ENCODE measurements at regions not wholly inside any gene's neighbourhood (a gene's known extent, or its start where the extent isn't known, plus 50 kb on each side); places are given as distances from the start of the nearest gene placed in this dataset.

DNA sequence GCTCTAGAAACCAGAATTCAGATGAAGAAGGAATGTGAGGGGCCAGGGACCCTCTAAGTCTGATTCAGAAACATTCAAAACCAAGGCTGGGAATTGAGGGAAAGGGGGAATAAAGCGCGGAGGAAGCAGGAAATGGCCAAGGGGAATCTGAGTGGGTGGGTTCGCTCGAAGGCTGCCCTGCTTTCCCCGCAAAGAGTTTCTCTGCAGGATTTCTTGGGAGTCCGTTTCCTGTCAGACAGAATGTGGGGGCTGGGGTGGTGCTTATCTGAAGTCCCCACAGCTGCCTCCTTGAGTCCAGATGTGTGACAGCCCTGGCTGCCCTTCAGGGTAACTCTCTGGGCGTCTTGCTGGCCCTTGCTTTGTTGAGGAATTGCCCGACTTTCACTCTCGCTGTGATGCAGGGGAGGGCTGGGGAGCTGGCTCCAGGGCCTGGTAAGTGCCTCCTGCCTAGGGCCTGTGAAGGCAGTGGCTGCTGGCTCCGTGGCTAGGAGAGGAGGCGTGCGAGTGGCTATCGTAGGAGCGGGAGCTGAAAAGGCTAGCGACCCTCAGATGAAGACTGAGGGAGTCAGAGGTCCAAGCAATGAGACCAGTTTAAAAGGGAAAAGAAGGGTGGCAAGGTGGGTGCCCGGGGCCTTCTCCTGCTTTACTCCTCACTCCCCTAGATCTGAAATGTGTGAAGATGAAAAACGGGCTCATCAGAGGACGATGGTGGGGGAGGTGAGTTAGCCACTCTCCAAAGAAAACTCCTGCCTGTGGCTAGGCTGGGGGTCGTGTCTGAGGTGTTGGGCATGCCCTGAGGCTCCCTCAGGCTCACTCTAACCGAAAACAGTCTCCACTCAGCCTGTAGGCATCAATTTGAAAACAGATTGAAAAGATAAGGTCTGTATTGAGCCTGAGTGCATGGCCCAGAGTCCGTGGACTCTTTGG lies 143.9 kb upstream of the UMPS start:
- DNase-seq (ENCODE audit: low read depth in 2 of 3, low spot score in 2 of 3), result no peak

DNA sequence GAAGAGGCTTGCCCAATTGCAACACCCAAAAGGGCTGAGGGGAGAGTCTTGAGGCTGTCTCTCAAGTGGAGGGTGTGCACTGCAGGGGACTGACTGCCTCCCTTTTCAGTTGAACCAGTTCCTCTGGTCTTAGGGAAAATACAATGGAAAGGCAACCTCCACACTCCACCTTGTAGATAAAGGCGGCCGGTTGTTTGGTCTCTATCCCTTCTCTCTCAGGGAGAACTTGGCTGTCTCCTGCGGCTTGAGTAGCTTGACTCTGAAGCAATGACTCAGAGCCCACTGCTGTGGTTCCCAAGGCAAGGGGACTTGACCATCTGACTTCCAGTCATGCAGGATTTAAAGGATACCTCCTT lies 143.2 kb upstream of the UMPS start:
- no peak for DNase-seq (ENCODE audit: low read depth in 2 of 3, low spot score in 2 of 3)

DNA sequence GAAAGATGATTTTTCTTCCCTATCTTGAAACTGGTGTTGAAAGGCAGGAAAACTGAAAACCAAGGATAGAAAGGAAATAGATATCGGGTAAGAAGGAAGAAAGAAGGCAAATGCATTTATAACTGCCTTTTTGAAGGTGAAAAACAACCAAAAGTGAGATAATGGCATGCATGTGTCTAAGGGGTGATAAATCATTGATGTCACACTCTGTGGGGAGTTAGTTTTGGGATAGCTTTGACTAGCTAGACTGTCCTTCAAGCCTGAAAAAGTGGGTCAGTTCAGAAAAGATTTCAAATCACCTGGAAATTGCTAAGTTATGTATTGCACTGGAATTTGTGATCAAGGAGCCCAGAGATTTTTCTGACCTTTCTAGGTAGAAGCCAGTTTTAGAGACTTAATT lies 142.2 kb upstream of the UMPS start:
- DNase-seq (ENCODE audit: low read depth in 2 of 3, low spot score in 2 of 3), result no peak

DNA sequence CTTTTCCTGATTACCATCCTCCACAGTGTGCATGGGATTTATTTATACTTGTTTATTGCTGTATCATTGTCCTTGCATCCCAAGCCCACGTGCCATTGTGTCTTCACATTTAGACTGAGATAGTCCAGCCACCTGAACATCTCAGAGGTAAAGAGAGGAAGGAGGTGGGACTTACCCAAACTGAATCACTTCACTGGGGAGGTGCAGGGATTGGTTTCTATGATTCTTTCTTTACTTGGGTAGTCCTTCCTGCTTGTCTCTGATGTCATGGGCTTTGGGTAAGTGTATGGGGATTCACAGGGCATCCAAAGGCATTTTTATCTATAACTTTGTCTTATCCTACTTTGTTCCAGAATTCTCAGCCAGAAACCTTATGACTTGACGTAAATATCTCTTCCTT lies 141.5 kb upstream of the UMPS start:
- no peak for DNase-seq (ENCODE audit: low read depth in 2 of 3, low spot score in 2 of 3)

DNA sequence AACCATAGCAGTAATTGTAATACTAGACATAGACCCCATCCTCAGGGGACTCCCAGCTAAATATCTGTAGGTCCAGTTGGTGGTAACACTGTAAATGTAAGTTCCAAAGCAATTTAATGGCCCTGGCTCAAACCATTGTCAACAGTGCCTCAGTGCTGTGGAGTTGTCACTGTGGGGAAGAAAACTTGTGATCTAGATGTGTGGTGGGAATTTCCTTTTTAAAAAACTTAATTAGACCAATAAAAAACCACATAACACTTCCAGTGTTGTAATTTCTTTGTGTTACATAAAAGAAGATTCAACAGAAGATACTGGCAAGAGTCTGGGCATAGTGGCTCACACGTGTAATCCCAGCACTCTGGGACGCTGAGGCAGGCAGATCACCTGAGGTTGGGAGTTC lies 138.6 kb upstream of the UMPS start:
- no peak for DNase-seq (ENCODE audit: low read depth in 2 of 3, low spot score in 2 of 3)

DNA sequence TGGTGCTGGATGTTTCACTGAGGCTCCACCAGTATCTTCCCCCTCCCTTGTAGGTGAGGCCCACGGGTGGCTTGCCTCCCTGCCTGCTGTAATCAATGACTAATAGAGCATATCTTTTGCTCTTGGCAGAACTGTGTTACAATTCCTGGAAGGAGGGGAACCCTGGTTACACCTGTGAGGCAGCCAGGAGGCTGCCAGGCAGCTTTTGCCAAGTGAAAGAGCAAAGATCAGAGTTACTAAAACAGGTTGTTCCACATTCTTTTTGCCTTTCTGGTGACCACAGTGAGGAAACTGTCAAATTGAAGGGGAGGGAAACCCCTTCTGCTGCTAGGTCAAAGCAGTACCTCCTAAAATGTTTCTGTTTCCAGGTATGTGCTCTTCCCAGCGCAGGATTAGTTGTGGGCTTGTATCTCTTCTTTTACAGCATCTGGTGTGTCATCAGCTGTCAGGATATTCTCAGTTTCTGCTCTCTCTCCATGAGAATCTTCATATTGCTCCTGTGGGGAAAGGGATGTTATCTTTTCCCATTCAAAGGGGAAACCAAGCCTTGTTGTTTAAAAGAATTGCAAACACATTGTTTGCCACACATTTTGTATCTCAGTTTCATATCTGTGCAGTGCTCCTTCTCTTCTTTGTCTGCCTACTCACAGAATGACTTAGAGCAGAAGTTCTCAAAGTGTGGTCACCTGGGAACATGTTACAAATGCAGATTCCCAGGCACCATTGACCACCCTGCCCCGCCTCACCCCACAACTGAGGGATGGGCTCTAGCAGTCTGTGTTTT lies 137.4 kb upstream of the UMPS start:
- DNase-seq (ENCODE audit: low read depth in 2 of 3, low spot score in 2 of 3), result peak in 1 of 3 donors; percentile 15

DNA sequence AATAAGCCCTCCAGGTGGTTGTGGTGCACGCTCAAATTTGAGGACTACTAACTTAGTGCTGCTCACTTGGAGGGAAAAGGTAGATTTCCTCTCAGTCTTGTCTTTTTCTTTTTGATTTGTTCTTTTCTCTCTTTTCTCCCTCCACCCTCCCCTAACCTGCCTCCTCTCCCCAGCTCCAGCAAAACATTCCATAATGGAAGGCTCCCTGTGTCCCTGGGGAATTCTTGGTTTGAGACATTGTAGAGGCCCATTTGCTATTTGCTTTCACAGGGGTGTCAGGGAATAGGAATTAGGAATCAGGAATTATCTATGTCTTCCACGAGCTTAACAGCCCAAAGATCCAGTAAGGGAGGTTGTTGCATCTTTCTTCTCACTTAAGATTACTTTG lies 136.8 kb upstream of the UMPS start:
- no peak for DNase-seq (ENCODE audit: low read depth in 2 of 3, low spot score in 2 of 3)

DNA sequence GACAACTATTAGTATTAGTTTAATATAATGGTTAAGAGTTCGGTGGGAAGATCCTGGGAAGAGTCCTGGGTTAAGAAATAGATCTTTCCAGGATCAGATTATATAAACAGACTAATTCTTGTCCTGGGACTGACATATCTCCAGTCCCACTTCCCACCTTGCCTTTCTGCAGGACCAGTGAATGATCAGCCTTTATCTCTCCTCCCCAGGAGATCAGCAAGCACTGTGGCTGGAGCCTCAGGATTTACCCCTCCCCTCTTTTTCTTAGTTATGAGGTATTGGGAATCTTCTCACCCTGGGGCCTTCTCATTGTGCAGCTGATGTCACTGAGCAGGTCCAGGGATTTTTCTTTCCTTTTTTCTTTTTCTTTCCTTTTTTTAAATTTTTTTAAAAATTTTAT lies 135.7 kb upstream of the UMPS start:
- no peak for DNase-seq (ENCODE audit: low read depth in 2 of 3, low spot score in 2 of 3)

DNA sequence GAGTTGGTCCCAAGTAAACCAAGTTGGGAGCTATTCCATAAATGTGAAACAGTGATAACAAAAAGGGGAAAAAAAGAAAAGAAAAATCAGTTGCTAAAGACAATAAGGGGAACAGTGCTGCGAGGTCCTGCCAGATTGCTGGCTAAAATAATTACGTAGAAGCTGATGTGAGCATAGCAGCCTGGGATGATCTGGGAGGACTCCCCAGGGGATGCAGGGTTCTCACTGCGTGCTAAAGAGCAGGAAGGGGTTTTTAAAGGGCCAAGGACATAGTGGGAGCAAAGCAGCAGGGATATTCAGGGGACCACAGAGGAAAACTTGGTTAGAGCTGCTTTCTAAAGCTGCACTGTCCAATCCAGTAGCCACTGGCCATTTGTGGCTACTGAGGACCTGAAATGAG lies 133.0 kb upstream of the UMPS start:
- no peak for DNase-seq (ENCODE audit: low read depth in 2 of 3, low spot score in 2 of 3)

DNA sequence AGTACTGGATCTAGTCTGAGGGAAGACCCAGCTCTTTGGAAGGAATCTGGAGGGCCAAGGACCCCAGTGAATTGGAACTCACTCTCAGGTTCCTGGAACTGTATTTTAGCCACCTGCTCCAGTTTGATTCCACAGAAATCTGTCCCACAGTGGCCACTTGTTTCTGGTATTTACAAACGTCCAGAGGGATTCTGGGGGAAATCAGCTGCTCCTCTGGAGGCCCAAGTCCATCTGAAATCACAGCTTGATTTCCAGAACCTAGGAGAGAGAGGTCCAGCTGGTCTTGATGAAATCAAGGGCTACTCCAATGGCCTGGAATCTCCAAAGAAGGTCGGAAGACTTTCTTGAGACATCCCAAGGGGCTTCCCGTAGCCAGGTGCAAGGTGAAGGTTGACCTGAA lies 132.3 kb upstream of the UMPS start:
- DNase-seq (ENCODE audit: low read depth in 2 of 3, low spot score in 2 of 3), result no peak

DNA sequence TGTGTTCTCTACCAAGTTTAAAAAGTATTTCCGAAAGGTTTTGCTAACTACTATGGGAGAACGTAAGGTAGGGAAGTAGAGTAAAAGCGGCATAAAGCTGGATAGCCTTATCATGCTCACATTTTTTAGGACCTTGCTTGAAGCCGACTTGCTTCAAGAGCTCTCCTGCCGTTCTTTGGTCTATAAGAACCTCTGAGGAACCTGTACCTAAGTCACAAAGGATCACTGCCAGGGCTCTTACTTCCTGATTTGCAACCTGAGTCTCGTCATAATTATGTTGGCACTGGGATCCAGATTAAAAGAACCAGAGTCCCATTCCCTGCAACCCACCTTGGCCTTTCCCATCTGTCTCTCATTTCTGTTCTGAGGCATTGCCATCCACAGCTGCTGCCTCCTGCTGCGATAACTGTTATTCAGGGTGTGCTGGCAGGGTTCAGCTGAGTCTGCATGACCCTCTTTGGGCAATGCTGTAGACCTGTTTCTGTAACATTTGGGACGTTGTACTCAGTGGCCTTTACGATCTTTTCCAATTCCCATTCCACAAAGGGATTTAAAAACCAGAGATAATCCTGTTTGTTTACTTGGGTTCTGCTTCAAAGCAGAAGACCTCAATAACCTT lies 131.0 kb upstream of the UMPS start:
- no peak for DNase-seq (ENCODE audit: low read depth in 2 of 3, low spot score in 2 of 3)

DNA sequence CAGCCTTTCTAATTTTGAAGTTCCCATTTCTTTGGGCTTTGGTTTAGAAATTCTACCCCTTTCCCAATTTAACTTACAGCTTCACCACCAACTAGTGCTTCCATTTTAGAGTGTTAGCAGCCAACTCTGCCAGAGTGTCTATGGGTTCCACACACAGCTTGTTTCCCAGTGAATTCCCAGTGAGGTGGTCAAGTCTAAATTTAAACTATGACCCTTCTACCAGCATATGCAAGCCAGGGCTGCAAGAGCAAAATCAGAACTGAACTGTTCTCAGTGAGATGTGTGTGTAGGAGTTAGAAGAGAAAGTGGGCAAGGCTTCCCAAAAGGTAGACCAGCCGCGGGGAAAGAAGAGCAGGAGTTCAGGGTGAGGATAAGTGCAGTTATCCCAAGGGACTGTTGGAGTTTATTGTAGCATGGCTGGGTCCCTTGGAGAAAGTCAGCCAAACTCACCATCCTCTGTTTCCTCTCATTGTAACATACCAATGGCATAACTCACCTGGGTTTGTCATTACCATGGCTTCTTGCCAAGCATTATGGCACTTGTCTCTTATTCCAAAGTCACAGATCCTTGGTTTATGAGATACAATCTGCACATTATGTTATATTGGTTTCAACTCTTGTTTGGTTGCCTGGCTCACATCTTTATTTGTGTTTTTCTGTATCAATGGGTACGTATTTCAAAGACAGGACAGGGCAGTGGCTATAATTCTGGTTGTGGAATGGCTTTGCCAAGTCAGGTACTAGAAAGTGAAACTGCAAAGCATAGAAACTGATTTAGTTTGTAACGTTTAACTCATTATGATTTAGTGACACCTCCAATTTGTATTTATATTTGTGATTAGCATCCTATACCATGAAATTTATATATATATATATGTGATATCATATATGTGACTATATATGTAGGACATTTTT lies 130.2 kb upstream of the UMPS start:
- DNase-seq (ENCODE audit: low read depth in 2 of 3, low spot score in 2 of 3), result no peak

DNA sequence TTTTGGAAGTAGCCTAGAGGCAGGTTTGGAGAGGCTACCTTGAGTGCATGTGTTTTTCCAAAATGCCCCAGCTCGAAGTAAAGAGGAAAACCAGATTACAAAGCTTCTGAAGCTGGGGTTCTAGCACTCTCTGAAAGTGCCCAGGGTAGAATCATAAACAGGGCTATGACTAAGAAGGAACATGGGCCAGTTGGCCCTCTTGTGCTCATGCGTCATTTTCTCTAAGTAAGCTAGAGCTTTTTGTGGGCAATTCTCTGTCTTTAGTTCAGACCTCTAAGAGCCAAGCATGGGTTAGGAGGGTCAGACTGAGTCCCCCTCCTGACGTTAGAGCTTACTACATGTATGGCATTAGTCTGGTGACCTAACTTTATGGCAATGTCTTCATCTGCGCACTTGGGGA lies 129.5 kb upstream of the UMPS start:
- no peak for DNase-seq (ENCODE audit: low read depth in 2 of 3, low spot score in 2 of 3)

DNA sequence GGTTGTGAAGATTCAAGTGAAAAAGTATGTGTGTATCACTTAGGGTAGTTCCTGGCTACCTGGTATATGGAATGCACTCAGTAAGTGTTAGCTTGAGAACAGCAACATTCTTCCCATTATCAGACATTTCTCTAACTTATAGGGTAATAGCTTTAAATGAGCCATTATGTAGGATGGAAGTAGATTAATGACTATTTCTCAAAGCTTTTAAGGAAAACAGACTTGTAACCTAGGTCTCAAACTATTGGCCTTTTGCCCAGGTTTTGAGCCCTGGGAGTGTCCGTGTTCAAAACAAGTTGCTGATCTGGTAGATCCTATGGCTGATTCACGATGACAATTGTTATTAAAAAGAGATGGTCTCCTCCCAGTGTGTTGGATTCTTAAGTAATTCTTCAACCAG lies 129.1 kb upstream of the UMPS start:
- DNase-seq (ENCODE audit: low read depth in 2 of 3, low spot score in 2 of 3), result no peak

DNA sequence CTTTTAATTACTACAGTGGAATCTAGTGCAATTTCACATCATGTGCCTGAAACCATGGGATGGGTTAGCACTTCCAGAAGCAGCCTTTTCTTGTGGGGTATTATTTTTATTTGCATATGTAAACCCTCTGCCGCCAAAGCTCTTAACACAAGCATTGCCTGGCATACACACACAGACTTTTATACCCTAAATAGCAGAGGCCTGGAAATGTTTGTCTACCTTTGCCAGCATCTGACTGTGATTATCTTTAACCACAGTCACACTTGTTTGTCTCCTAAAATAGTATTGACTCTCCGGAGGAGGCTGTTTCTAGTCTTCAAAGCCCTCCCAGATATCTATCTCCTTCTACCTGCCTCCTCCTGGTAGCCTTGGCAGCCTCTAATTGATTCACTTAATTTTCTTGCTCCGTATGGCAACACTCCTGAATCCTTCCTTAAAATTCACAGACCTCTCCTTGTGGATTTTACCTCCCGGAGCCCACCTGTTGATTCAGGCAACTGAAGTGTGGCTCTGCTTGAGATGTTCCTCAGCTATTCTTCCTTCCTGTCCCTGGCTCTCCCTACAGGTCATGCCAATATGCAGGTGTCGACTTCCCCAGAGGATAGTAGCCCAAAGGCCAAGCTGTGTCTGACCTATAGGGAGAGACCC lies 127.1 kb upstream of the UMPS start:
- no peak for DNase-seq (ENCODE audit: low read depth in 2 of 3, low spot score in 2 of 3)

DNA sequence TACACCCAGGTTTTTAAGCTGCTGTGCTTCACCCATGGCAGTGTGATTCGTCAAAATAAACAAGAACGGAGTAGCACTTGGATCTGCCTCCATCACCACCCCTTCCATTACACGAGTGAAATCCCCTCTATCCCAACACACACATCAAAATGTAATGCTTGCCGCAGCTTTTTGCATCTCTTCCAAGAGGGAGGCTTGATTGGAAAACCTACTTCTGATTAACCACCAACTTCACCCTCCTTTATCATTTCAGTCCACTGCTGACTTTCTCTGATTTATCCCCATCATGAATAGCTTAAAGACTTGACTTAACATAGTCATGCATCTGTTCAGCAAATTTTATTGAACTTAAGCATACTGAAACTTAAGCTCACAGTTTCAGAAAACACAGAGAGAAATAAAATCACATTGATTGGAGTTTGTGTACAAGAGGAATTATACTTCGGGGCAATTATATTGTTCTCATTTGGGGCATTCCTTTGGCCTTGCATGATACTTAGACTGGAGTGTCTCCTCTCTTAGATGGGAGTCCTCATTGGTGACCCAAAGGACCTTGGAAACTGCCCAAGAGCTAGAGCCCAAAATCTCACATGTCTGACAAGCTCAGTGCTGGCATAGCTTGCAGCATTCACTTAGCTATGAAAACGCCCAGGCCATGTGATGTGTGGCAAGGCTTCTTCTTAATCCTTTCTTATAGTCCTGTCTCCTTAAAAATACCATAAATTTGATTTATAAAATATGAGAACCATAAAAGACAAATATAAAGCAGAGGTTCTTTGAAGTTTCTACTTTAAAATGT lies 124.3 kb upstream of the UMPS start:
- no peak for DNase-seq (ENCODE audit: low read depth in 2 of 3, low spot score in 2 of 3)

DNA sequence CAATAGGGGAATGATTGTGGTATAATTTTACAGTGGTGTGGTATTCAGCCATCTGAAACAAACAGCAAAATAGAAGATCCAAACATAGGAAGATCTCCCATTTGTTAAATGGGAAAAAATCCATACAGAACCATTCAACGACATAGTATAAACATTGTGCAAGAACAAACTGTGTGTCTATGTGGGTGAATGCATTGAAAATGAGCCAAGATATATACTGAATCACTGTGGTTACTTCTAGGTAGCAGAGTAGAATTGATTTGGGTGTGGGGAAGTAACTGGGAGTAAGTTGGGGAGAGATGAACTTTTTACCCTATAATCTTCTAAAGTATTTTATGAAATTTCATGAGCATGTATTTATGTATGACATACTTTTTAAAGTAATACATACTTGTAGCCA lies 123.1 kb upstream of the UMPS start:
- DNase-seq (ENCODE audit: low read depth in 2 of 3, low spot score in 2 of 3), result no peak

DNA sequence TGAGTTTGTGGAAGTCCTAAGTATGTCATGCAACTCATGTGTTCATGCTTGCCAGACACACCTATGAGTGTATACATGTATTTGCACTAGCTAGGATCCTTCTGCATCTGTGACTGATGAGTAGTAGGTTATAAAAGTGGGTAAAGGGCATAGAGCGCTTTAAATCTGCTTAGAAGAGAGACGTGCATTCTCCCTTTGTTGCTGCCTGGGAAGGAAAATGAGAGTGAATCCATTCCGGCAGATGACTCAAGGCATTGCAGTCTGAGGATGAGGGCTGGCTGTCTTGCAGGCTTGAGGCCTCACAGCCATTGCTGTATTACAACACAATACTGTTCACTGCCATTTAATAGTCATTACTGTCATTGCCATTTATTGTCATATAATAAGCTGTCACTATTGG lies 120.8 kb upstream of the UMPS start:
- DNase-seq (ENCODE audit: low read depth in 2 of 3, low spot score in 2 of 3), result no peak

DNA sequence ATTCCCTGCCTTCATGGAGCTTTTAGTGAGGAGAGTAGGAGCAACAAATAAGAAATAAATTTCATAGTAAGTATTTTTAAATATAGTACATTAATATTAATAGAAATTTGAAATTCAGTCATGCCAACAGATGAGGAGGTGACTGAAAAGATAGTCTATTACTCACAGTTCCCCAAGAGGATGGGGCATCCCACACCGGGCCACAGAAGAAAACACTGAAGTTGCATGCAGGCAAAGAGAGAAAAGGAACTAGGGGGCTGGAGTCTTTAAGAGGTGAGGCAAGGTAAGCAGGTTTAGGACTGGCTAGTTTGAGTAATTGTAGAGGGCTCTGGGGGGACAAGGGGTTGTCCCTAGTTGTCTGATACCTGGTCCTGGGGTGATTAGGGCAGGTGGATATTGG lies 120.1 kb upstream of the UMPS start:
- no peak for DNase-seq (ENCODE audit: low read depth in 2 of 3, low spot score in 2 of 3)

All from hematopoietic multipotent progenitor cell (in vitro differentiated cells).